AG09319 (cell line): ENCODE measurements at regions not wholly inside any gene's neighbourhood (a gene's known extent, or its start where the extent isn't known, plus 50 kb on each side); places are given as distances from the start of the nearest gene placed in this dataset.

ENCODE experiments used
- DNase-seq: peaks from one replicate; pipeline ENCODE4 v3.0.0-alpha.2; 2010; ENCODE audit warnings: low read depth; ENCODE audit errors: extremely low read depth
- CTCF ChIP-seq: IDR thresholded peaks from 2 replicates; pipeline ENCODE4 v1.5.1; 2011; ENCODE audit warnings: low read depth, mild to moderate bottlenecking, inconsistent platforms, low read length, moderate library complexity

- no peak for DNase-seq
- no peak for TF ChIP-seq CTCF
These were observed 346.8 kb downstream of the STK39 start for GRCh38 chr2:167900435-167901114.

GRCh38 chr2:167898340-167898739 lies 349.1 kb downstream of the STK39 start:
- no peak for TF ChIP-seq CTCF
- DNase-seq: no peak

GRCh38 chr2:167891841-167892240 lies 355.6 kb downstream of the STK39 start:
- no peak for DNase-seq
- no peak for TF ChIP-seq CTCF

- TF ChIP-seq CTCF: no peak
- no peak for DNase-seq
These were observed 356.7 kb downstream of the STK39 start for GRCh38 chr2:167890739-167891138.

GRCh38 chr2:167880415-167880814 lies 367.0 kb downstream of the STK39 start:
- TF ChIP-seq CTCF: no peak
- no peak for DNase-seq

- TF ChIP-seq CTCF: no peak
- DNase-seq: no peak
These were observed 371.9 kb downstream of the STK39 start for GRCh38 chr2:167875529-167875928.

GRCh38 chr2:167874812-167875211 lies 372.6 kb downstream of the STK39 start:
- no peak for TF ChIP-seq CTCF
- no peak for DNase-seq
